ENCODE measurements at regions not wholly inside any gene's neighbourhood (a gene's known extent, or its start where the extent isn't known, plus 50 kb on each side); places are given as distances from the start of the nearest gene placed in this dataset.

DNA sequence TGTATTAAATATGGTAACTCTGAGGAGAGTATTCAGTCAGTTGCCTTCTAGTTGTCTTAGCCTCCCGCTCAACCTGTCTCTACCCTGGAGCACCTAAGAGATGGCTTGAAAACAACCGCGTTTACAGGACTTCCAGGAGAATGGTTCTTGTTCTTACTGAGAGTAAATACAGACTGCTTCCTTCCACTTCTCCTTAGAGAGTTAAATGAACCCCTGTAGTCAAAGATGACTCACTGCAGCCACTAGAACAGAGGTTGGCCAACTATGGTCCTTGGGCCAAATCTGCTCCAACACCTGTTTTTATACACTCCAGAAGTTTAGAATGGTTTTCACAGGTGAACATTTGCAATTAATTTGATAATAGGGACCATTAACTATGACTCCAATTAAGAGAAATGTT is 60.1 kb upstream of the ASB17 start:
- Mint-ChIP-seq H3K27me3 (peaks cover 0 to 8% (median 3%) of the 10 kb centered on the region in 5 donors), H3K4me1 (no peaks in the 10 kb centered on the region), H3K4me3 (no peak overlapping the region), H3K36me3 (no peaks in the 10 kb centered on the region), H3K9me3 (no peaks in the 10 kb centered on the region), H3K27ac (no peak overlapping the region)
- Histone ChIP-seq H3K27ac (ENCODE audit: low read depth, low read length) (no peak overlapping the region), H3K36me3 (ENCODE audit: control insufficient read depth in 2 of 3, insufficient read depth in 3 of 3, low read length in 3 of 3) (no peaks in the 10 kb centered on the region), H3K4me1 (ENCODE audit: control insufficient read depth in 2 of 2, insufficient read depth in 2 of 2, low read length in 2 of 2) (no peaks in the 10 kb centered on the region), H3K27me3 (ENCODE audit: control insufficient read depth in 2 of 2, insufficient read depth in 2 of 2, low read length in 2 of 2) (peaks cover 4% of the 10 kb centered on the region in 2 donors), H3K9me3 (ENCODE audit: control insufficient read depth in 2 of 3, low read length in 3 of 3) (no peaks in the 10 kb centered on the region), H3K4me3 (ENCODE audit: low read length) (no peak overlapping the region)
- intact Hi-C loops (cut with micrococcal nuclease) = loop anchor here (5.0 to 10.0 kb wide), 5 partner anchors 105 to 1542 kb away; no protein-coding TSS in a partner anchor
- DNase-seq = no peak
- POLR2A ChIA-PET = no interaction called here
- CTCF ChIA-PET = interaction anchor here (0.7 kb wide), 2 partner anchors 22 to 31 kb away, joined by 3 read pairs; no protein-coding TSS in a partner anchor
- ATAC-seq = no peak

DNA sequence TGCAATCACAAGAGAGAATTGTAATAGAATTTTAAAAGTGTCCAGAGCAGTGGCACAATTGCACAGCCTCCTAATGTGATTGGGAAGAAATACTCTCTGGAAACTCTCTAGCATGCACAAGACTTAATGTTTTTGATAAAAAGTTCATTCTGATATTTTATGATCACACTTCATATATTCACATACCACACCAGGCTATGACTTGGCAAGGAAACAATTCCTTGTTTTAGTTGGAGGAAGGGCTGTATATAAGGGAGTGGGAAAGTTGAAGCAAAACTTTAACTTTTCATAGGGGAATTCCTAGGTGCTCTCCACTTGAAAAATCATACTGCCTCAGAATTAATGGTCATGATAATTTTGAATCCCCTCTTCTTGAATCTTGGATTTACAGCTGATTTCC is 61.5 kb upstream of the ASB17 start:
- Mint-ChIP-seq H3K4me3 (no peak overlapping the region), H3K27ac (no peak overlapping the region), H3K9me3 (peaks cover 0 to 6% (median 0%) of the 10 kb centered on the region in 11 donors), H3K27me3 (peaks cover 0 to 8% (median 0%) of the 10 kb centered on the region in 5 donors), H3K4me1 (no peaks in the 10 kb centered on the region), H3K36me3 (no peaks in the 10 kb centered on the region)
- H3K36me3 ChIP-seq (ENCODE audit: control insufficient read depth in 2 of 3, insufficient read depth in 3 of 3, low read length in 3 of 3) = no peaks in the 10 kb centered on the region
- peaks cover 4% of the 10 kb centered on the region in 2 donors for H3K27me3 ChIP-seq (ENCODE audit: control insufficient read depth in 2 of 2, insufficient read depth in 2 of 2, low read length in 2 of 2)
- ATAC-seq (no peak), DNase-seq (no peak)
- POLR2A ChIA-PET = no interaction called here
- intact Hi-C loops (cut with micrococcal nuclease) = loop anchor here (5.0 to 10.0 kb wide), 5 partner anchors 104 to 1541 kb away; no protein-coding TSS in a partner anchor
- CTCF ChIA-PET = no interaction called here
- no peak overlapping the region for H3K4me3 ChIP-seq (ENCODE audit: low read length)
- H3K9me3 ChIP-seq (ENCODE audit: control insufficient read depth in 2 of 3, low read length in 3 of 3) = no peaks in the 10 kb centered on the region
- H3K4me1 ChIP-seq (ENCODE audit: control insufficient read depth in 2 of 2, insufficient read depth in 2 of 2, low read length in 2 of 2) = no peaks in the 10 kb centered on the region
- H3K27ac ChIP-seq (ENCODE audit: low read depth, low read length) = no peak overlapping the region

DNA sequence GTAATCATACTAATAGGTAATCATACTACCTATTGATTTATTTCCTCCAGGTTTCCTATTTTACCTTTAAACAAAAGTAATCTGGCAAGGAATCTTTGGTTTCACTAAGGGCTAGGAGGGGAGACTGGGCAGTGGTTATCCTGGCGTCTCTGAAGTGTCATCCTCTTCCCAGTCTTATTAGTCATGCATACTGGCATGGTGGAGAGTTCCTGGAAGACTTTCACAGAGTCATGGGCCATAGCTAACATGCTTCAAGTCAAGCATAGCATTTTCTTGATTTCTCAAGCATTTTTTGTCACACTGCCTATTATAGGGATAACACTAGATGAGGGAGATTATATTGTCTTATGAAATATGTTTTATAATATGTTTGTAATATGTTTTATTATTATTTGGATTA is 64.0 kb upstream of the ASB17 start:
- H3K27ac Mint-ChIP-seq = no peak overlapping the region
- ATAC-seq (no peak), DNase-seq (no peak)
- POLR2A ChIA-PET = no interaction called here
- intact Hi-C loops (cut with micrococcal nuclease) = loop anchor here (10.0 kb wide), 2 partner anchors 339 to 1539 kb away; no protein-coding TSS in a partner anchor
- Histone ChIP-seq H3K9me3 (ENCODE audit: control insufficient read depth in 2 of 3, low read length in 3 of 3) (no peaks in the 10 kb centered on the region), H3K4me1 (ENCODE audit: control insufficient read depth in 2 of 2, insufficient read depth in 2 of 2, low read length in 2 of 2) (no peaks in the 10 kb centered on the region), H3K27ac (ENCODE audit: low read depth, low read length) (no peak overlapping the region), H3K4me3 (ENCODE audit: low read length) (no peak overlapping the region), H3K36me3 (ENCODE audit: control insufficient read depth in 2 of 3, insufficient read depth in 3 of 3, low read length in 3 of 3) (no peaks in the 10 kb centered on the region), H3K27me3 (ENCODE audit: control insufficient read depth in 2 of 2, insufficient read depth in 2 of 2, low read length in 2 of 2) (no peaks in the 10 kb centered on the region)
- CTCF ChIA-PET = no interaction called here
- peaks cover 0 to 8% (median 0%) of the 10 kb centered on the region in 5 donors for H3K27me3 Mint-ChIP-seq
- no peaks in the 10 kb centered on the region for H3K4me1 Mint-ChIP-seq
- no peak overlapping the region for H3K4me3 Mint-ChIP-seq
- H3K9me3 Mint-ChIP-seq = peaks cover 0 to 12% (median 2%) of the 10 kb centered on the region in 11 donors
- H3K36me3 Mint-ChIP-seq = peaks cover 0 to 3% (median 0%) of the 10 kb centered on the region in 5 donors

DNA sequence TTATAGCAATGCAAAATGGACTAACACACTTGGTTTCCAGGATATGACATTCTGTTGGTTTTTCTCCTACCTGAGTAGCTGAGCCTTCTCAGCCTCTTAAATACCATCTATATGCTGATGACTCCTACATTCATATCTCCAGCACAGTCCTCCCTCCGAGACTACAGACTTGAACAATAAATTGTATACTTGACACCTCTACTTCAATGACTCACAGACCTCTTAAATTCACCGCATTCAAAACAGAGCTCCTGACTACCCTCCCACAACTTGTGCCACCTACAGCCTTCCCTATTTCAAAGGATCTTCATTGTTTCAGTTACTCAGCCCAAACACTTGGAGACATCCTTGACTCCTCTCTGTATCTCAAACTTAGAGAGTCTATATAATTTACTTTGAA is 66.8 kb upstream of the ASB17 start:
- DNase-seq = no peak
- no peaks in the 10 kb centered on the region for H3K36me3 ChIP-seq (ENCODE audit: control insufficient read depth in 2 of 3, insufficient read depth in 3 of 3, low read length in 3 of 3)
- ATAC-seq = no peak
- no peak overlapping the region for H3K27ac ChIP-seq (ENCODE audit: low read depth, low read length)
- H3K27ac Mint-ChIP-seq = no peak overlapping the region
- H3K4me3 ChIP-seq (ENCODE audit: low read length) = no peak overlapping the region
- no peaks in the 10 kb centered on the region for H3K4me1 Mint-ChIP-seq
- no peaks in the 10 kb centered on the region for H3K27me3 ChIP-seq (ENCODE audit: control insufficient read depth in 2 of 2, insufficient read depth in 2 of 2, low read length in 2 of 2)
- no peak overlapping the region for H3K4me3 Mint-ChIP-seq
- intact Hi-C loops (cut with micrococcal nuclease) = loop anchor here (10.0 kb wide), 2 partner anchors 336 to 1536 kb away; no protein-coding TSS in a partner anchor
- H3K4me1 ChIP-seq (ENCODE audit: control insufficient read depth in 2 of 2, insufficient read depth in 2 of 2, low read length in 2 of 2) = no peaks in the 10 kb centered on the region
- H3K9me3 ChIP-seq (ENCODE audit: control insufficient read depth in 2 of 3, low read length in 3 of 3) = no peaks in the 10 kb centered on the region
- peaks cover 0 to 5% (median 0%) of the 10 kb centered on the region in 5 donors for H3K27me3 Mint-ChIP-seq
- peaks cover 0 to 12% (median 2%) of the 10 kb centered on the region in 11 donors for H3K9me3 Mint-ChIP-seq
- H3K36me3 Mint-ChIP-seq = peaks cover 0 to 5% (median 0%) of the 10 kb centered on the region in 5 donors
- ChIA-PET CTCF (no interaction called here), POLR2A (interaction anchor here (0.5 kb wide), 1 partner anchor 49 kb away, joined by 3 read pairs; no protein-coding TSS in a partner anchor)

DNA sequence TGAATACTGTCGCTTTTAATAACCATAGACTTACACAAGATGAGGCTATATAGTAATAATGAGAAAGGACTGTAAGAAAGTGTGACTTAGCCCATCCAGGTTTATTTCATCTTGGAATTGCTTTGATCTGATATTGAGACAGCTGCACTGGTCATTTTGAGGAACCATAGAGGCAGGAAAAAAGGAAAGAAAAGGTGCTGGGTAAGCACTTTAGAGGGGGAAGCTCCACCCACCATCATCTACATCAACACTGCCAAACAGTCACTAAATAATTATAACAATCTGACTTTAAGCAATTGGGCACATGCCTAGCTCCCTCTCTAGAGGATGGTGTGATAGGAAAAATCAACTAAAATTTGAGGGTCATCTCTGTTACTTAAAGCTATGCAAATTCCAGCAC is 70.6 kb upstream of the ST6GALNAC3 start:
- H3K4me3 Mint-ChIP-seq = no peak overlapping the region
- ATAC-seq = no peak
- no peaks in the 10 kb centered on the region for H3K36me3 ChIP-seq (ENCODE audit: control insufficient read depth in 2 of 3, insufficient read depth in 3 of 3, low read length in 3 of 3)
- no peak overlapping the region for H3K27ac Mint-ChIP-seq
- no peaks in the 10 kb centered on the region for H3K4me1 Mint-ChIP-seq
- intact Hi-C loops (cut with micrococcal nuclease) = no loop called here
- no peaks in the 10 kb centered on the region for H3K27me3 ChIP-seq (ENCODE audit: control insufficient read depth in 2 of 2, insufficient read depth in 2 of 2, low read length in 2 of 2)
- H3K27me3 Mint-ChIP-seq = no peaks in the 10 kb centered on the region
- peaks cover 0 to 4% (median 1%) of the 10 kb centered on the region in 11 donors for H3K9me3 Mint-ChIP-seq
- ChIA-PET POLR2A (no interaction called here), CTCF (interaction anchor here (0.6 kb wide), 1 partner anchor 31 kb away, joined by 3 read pairs; no protein-coding TSS in a partner anchor)
- H3K4me1 ChIP-seq (ENCODE audit: control insufficient read depth in 2 of 2, insufficient read depth in 2 of 2, low read length in 2 of 2) = no peaks in the 10 kb centered on the region
- no peak overlapping the region for H3K4me3 ChIP-seq (ENCODE audit: low read length)
- peaks cover 0 to 5% (median 0%) of the 10 kb centered on the region in 5 donors for H3K36me3 Mint-ChIP-seq
- DNase-seq = no peak
- H3K9me3 ChIP-seq (ENCODE audit: control insufficient read depth in 2 of 3, low read length in 3 of 3) = no peaks in the 10 kb centered on the region
- no peak overlapping the region for H3K27ac ChIP-seq (ENCODE audit: low read depth, low read length)

DNA sequence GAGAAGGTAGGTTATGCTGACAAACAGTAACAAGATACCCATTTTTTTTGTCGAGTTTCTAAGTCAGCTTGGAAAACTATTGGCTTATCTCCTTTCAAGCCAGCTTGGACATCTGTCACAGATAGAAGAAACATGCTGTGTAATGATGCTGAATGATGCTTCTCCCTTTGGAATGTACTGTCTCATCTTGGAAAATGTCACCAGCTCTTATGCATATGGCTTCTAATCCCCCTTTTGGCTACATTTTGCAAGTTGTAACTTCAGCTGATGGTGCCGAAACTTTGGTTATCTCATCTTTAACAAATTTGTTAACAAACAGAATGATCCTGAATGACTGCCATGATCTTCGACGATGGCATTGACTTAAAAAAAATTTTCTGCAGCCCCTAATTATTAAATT is 68.8 kb upstream of the ST6GALNAC3 start:
- H3K9me3 ChIP-seq (ENCODE audit: control insufficient read depth in 2 of 3, low read length in 3 of 3) = no peaks in the 10 kb centered on the region
- ChIA-PET POLR2A (interaction anchor here (0.6 kb wide), 1 partner anchor 213 kb away, joined by 3 read pairs; no protein-coding TSS in a partner anchor), CTCF (interaction anchor here (1.1 kb wide), 1 partner anchor 15 kb away, joined by 3 read pairs; no protein-coding TSS in a partner anchor)
- H3K27ac Mint-ChIP-seq = no peak overlapping the region
- no peak overlapping the region for H3K27ac ChIP-seq (ENCODE audit: low read depth, low read length)
- peaks cover 0 to 5% (median 0%) of the 10 kb centered on the region in 5 donors for H3K36me3 Mint-ChIP-seq
- peaks cover 0 to 1% (median 0%) of the 10 kb centered on the region in 11 donors for H3K9me3 Mint-ChIP-seq
- DNase-seq (no peak), ATAC-seq (no peak)
- no peak overlapping the region for H3K4me3 ChIP-seq (ENCODE audit: low read length)
- H3K36me3 ChIP-seq (ENCODE audit: control insufficient read depth in 2 of 3, insufficient read depth in 3 of 3, low read length in 3 of 3) = no peaks in the 10 kb centered on the region
- no peaks in the 10 kb centered on the region for H3K4me1 ChIP-seq (ENCODE audit: control insufficient read depth in 2 of 2, insufficient read depth in 2 of 2, low read length in 2 of 2)
- no peaks in the 10 kb centered on the region for H3K4me1 Mint-ChIP-seq
- intact Hi-C loops (cut with micrococcal nuclease) = no loop called here
- no peak overlapping the region for H3K4me3 Mint-ChIP-seq
- H3K27me3 Mint-ChIP-seq = no peaks in the 10 kb centered on the region
- H3K27me3 ChIP-seq (ENCODE audit: control insufficient read depth in 2 of 2, insufficient read depth in 2 of 2, low read length in 2 of 2) = no peaks in the 10 kb centered on the region

DNA sequence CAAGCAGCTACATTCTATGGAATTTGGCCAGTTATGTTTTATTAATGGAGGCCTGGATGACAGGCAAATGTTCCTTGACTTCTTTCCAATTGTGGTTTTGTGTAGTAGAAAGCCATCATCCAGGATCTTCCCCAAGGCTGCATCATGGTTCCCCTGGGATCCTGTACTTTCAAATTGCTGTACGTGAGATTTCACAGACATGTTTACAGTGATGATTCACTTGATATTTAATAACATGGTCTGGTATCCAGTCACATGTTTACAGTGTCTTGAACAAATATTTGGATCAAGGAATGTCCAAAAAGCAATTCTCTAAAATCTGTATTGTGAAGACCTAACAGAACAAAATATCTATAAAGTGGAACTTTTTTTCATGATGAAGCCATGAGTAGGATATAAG is 68.3 kb upstream of the ST6GALNAC3 start:
- Mint-ChIP-seq H3K4me1 (no peaks in the 10 kb centered on the region), H3K36me3 (peaks cover 0 to 5% (median 0%) of the 10 kb centered on the region in 5 donors), H3K4me3 (no peak overlapping the region), H3K27ac (no peak overlapping the region), H3K9me3 (peaks cover 0 to 1% (median 0%) of the 10 kb centered on the region in 11 donors), H3K27me3 (no peaks in the 10 kb centered on the region)
- no peaks in the 10 kb centered on the region for H3K9me3 ChIP-seq (ENCODE audit: control insufficient read depth in 2 of 3, low read length in 3 of 3)
- H3K36me3 ChIP-seq (ENCODE audit: control insufficient read depth in 2 of 3, insufficient read depth in 3 of 3, low read length in 3 of 3) = no peaks in the 10 kb centered on the region
- no peak overlapping the region for H3K4me3 ChIP-seq (ENCODE audit: low read length)
- intact Hi-C loops (cut with micrococcal nuclease) = no loop called here
- POLR2A ChIA-PET = no interaction called here
- CTCF ChIA-PET = interaction anchor here (1.1 kb wide), 1 partner anchor 16 kb away, joined by 3 read pairs; no protein-coding TSS in a partner anchor
- ATAC-seq (no peak), DNase-seq (no peak)
- H3K27ac ChIP-seq (ENCODE audit: low read depth, low read length) = no peak overlapping the region
- no peaks in the 10 kb centered on the region for H3K27me3 ChIP-seq (ENCODE audit: control insufficient read depth in 2 of 2, insufficient read depth in 2 of 2, low read length in 2 of 2)
- H3K4me1 ChIP-seq (ENCODE audit: control insufficient read depth in 2 of 2, insufficient read depth in 2 of 2, low read length in 2 of 2) = no peaks in the 10 kb centered on the region
